Keratinocyte (primary cell): ENCODE measurements at regions not wholly inside any gene's neighbourhood (a gene's known extent, or its start where the extent isn't known, plus 50 kb on each side); places are given as distances from the start of the nearest gene placed in this dataset.

ENCODE experiments used
- DNase-seq: peaks from one replicate; pipeline ENCODE4 v3.0.0-alpha.2; 2011; ENCODE audit warnings: low read depth, missing footprints, low spot score
- FAIRE-seq: peaks from 2 replicates; lab custom pipeline; 2011; peaks lifted over from hg19 to GRCh38; lab: Jason Lieb, UNC
- H2AFZ ChIP-seq: 2 replicates; pipeline ENCODE4 v1.6.0; 2012; ENCODE audit warnings: low read length, control low read depth, inconsistent platforms; ENCODE audit not compliant: control insufficient read depth
- H3K27ac ChIP-seq: 2 replicates; pipeline ENCODE4 v1.5.1; 2011; ENCODE audit warnings: low read length; ENCODE audit not compliant: control insufficient read depth, insufficient read depth
- H3K27me3 ChIP-seq: 3 replicates; pipeline ENCODE4 v1.6.0; 2011; ENCODE audit warnings: low read length; ENCODE audit not compliant: control insufficient read depth, insufficient read depth; ENCODE audit errors: extremely low read depth
- H3K36me3 ChIP-seq, 2 experiments: 2 replicates in 1 of 2; 3 replicates in 1 of 2; pipeline ENCODE4 v1.5.1; 2011; ENCODE audit warnings: low read length in 2 of 2, mild to moderate bottlenecking in 1 of 2; ENCODE audit not compliant: control insufficient read depth in 2 of 2, insufficient read depth in 2 of 2; ENCODE audit errors: extremely low read depth in 1 of 2
- H3K4me1 ChIP-seq: 3 replicates; pipeline ENCODE4 v1.5.1; 2011; ENCODE audit warnings: low read length; ENCODE audit not compliant: control insufficient read depth, insufficient read depth; ENCODE audit errors: extremely low read depth
- H3K4me2 ChIP-seq: 3 replicates; pipeline ENCODE4 v1.6.0; 2011; ENCODE audit warnings: low read depth, low read length; ENCODE audit not compliant: control insufficient read depth, insufficient read depth; ENCODE audit errors: extremely low read depth
- H3K4me3 ChIP-seq, 3 experiments: fragments of 200-600 bp in 1 of 3; sonication (generic) in 1 of 3; 2 replicates in 2 of 3; 3 replicates in 1 of 3; pipeline ENCODE4 v1.5.1; 2011 to 2016; ENCODE audit warnings: low read length in 3 of 3, mild to moderate bottlenecking in 3 of 3, control low read depth in 2 of 3, inconsistent platforms in 1 of 3, low read depth in 1 of 3, mixed read lengths in 1 of 3, mixed run types in 1 of 3, moderate library complexity in 1 of 3; ENCODE audit not compliant: control insufficient read depth in 2 of 3, insufficient read depth in 2 of 3; ENCODE audit errors: extremely low read depth in 1 of 3
- H3K79me2 ChIP-seq: 2 replicates; pipeline ENCODE4 v1.6.0; 2012; ENCODE audit warnings: low read length; ENCODE audit not compliant: control insufficient read depth, insufficient read depth
- H3K9ac ChIP-seq: 3 replicates; pipeline ENCODE4 v1.6.0; 2011; ENCODE audit warnings: low read length; ENCODE audit not compliant: control insufficient read depth, insufficient read depth; ENCODE audit errors: extremely low read depth
- H3K9me1 ChIP-seq: 3 replicates; pipeline ENCODE4 v1.6.0; 2011; ENCODE audit warnings: low read length; ENCODE audit not compliant: control insufficient read depth, insufficient read depth; ENCODE audit errors: extremely low read depth
- H3K9me3 ChIP-seq: 2 replicates; pipeline ENCODE4 v1.5.1; 2012; ENCODE audit warnings: low read depth, low read length; ENCODE audit not compliant: control insufficient read depth
- H4K20me1 ChIP-seq: 3 replicates; pipeline ENCODE4 v1.6.0; 2011; ENCODE audit warnings: low read length; ENCODE audit not compliant: control insufficient read depth, insufficient read depth; ENCODE audit errors: extremely low read depth
- CTCF ChIP-seq, 3 experiments: IDR thresholded peaks in 1 of 3; conservative IDR thresholded peaks in 1 of 3; optimal IDR thresholded peaks in 1 of 3; 2 replicates in 2 of 3; 3 replicates in 1 of 3; pipeline versions ENCODE3 to v1.5.1; 2011; ENCODE audit warnings: low read length in 3 of 3, mild to moderate bottlenecking in 3 of 3, moderate library complexity in 2 of 3, control low read depth in 1 of 3, inconsistent platforms in 1 of 3; ENCODE audit not compliant: insufficient read depth in 2 of 3; ENCODE audit errors: extremely low read depth in 1 of 3
- EZH2 ChIP-seq: IDR thresholded peaks from one replicate; pipeline ENCODE4 v1.6.1; 2012; ENCODE audit warnings: inconsistent platforms, mild to moderate bottlenecking, low read length, moderate library complexity
- dilution Hi-C: fragments of 300-500 bp; cut with MboI; formaldehyde crosslinking; loops from one replicate; pipeline ENCODE4 v1.7.0; 2020; ENCODE audit warnings: low sequenced_read_pairs; ENCODE audit not compliant: extremely low pct_ligation_motif_present

GRCh38 chr7:25632616-25633015, 404.3 kb upstream of the NPVF start:
- no peak for TF ChIP-seq EZH2
- no peak for TF ChIP-seq CTCF (optimal IDR thresholded peaks at IDR 0.05 in 1 of 3, IDR thresholded peaks at IDR 0.05 in 1 of 3, conservative IDR thresholded peaks at IDR 0.05 in 1 of 3; ENCODE audit: extremely low read depth in 1 of 3, insufficient read depth in 2 of 3, low read length in 3 of 3)
- H3K9ac ChIP-seq: no peak overlapping the region
- H3K4me1 ChIP-seq: no peaks in the 10 kb centered on the region
- DNase-seq (no peak), FAIRE-seq (no peak)
- no peak overlapping the region for H3K4me3 ChIP-seq
- no peaks in the 10 kb centered on the region for H4K20me1 ChIP-seq
- H3K27me3 ChIP-seq: no peaks in the 10 kb centered on the region
- dilution Hi-C loops: no loop called here
- H3K9me3 ChIP-seq: no peaks in the 10 kb centered on the region
- H3K79me2 ChIP-seq: no peaks in the 10 kb centered on the region
- no peak overlapping the region for H2AFZ ChIP-seq
- no peak overlapping the region for H3K4me2 ChIP-seq
- no peaks in the 10 kb centered on the region for H3K9me1 ChIP-seq
- no peak overlapping the region for H3K27ac ChIP-seq
- no peaks in the 10 kb centered on the region for H3K36me3 ChIP-seq

- H3K9ac ChIP-seq: no peak overlapping the region
- H3K9me3 ChIP-seq: no peaks in the 10 kb centered on the region
- no peak overlapping the region for H3K4me2 ChIP-seq
- FAIRE-seq (no peak), DNase-seq (no peak)
- H3K4me1 ChIP-seq: no peaks in the 10 kb centered on the region
- H3K36me3 ChIP-seq: no peaks in the 10 kb centered on the region
- no peaks in the 10 kb centered on the region for H3K9me1 ChIP-seq
- H3K27me3 ChIP-seq: no peaks in the 10 kb centered on the region
- H4K20me1 ChIP-seq: no peaks in the 10 kb centered on the region
- H3K4me3 ChIP-seq: no peak overlapping the region
- no peak overlapping the region for H3K27ac ChIP-seq
- TF ChIP-seq CTCF (optimal IDR thresholded peaks at IDR 0.05 in 1 of 3, IDR thresholded peaks at IDR 0.05 in 1 of 3, conservative IDR thresholded peaks at IDR 0.05 in 1 of 3; ENCODE audit: extremely low read depth in 1 of 3, insufficient read depth in 2 of 3, low read length in 3 of 3) (no peak), EZH2 (no peak)
- H2AFZ ChIP-seq: no peak overlapping the region
- no peaks in the 10 kb centered on the region for H3K79me2 ChIP-seq
- dilution Hi-C loops: no loop called here
Observed at GRCh38 chr7:25633426-25634036, 405.2 kb upstream of the NPVF start.
